Endothelial cell of umbilical vein (primary cell): ENCODE measurements at regions not wholly inside any gene's neighbourhood (a gene's known extent, or its start where the extent isn't known, plus 50 kb on each side); places are given as distances from the start of the nearest gene placed in this dataset.

Experiments
- BruUV-seq: library from RNA; stranded (reverse); fragments of 400-500 nt; replicated peaks from 2 replicates; lab custom pipeline; 2021; lab: Mats Ljungman, UMichigan
- CTCF ChIA-PET: fragments of 300-600, 350-600 bp; sonication (Branson Sonifier 250); formaldehyde crosslinking; loops from one replicate; lab custom pipeline; 2021; ENCODE audit warnings: antibody characterized with exemption, inconsistent platforms; lab: Charles Lee
- POLR2A ChIA-PET: fragments of 300-600, 350-600 bp; sonication (Branson Sonifier 250); formaldehyde crosslinking; loops from one replicate; lab custom pipeline; 2021; ENCODE audit warnings: antibody characterized with exemption, inconsistent platforms; lab: Charles Lee
- DNase-seq: peaks from one replicate; pipeline ENCODE4 v3.0.0-alpha.2; 2011; ENCODE audit warnings: low read depth, low spot score
- FAIRE-seq: peaks from 2 replicates; lab custom pipeline; 2011; peaks lifted over from hg19 to GRCh38; lab: Jason Lieb, UNC
- H2AFZ ChIP-seq: 2 replicates; pipeline ENCODE4 v1.6.0; 2012; ENCODE audit warnings: low read depth, low read length, control low read depth, inconsistent platforms
- H3K27ac ChIP-seq: 2 replicates; pipeline ENCODE4 v1.5.1; 2011; ENCODE audit warnings: low read depth, mild to moderate bottlenecking, control low read depth, low read length, moderate library complexity; ENCODE audit not compliant: insufficient read depth
- H3K27me3 ChIP-seq, 2 experiments: 2 replicates each; pipeline versions ENCODE4 v1.6.0 to v1.6.1; 2011; ENCODE audit warnings: low read length in 2 of 2, mixed read lengths in 1 of 2; ENCODE audit not compliant: control insufficient read depth in 2 of 2, insufficient read depth in 2 of 2
- H3K36me3 ChIP-seq, 2 experiments: 2 replicates in 1 of 2; 3 replicates in 1 of 2; pipeline ENCODE4 v1.5.1; 2011; ENCODE audit warnings: low read length in 2 of 2, mild to moderate bottlenecking in 1 of 2, moderate library complexity in 1 of 2; ENCODE audit not compliant: control insufficient read depth in 2 of 2, insufficient read depth in 2 of 2; ENCODE audit errors: extremely low read depth in 1 of 2
- H3K4me1 ChIP-seq: 3 replicates; pipeline ENCODE4 v1.5.1; 2011; ENCODE audit warnings: mild to moderate bottlenecking, low read length; ENCODE audit not compliant: control insufficient read depth, insufficient read depth; ENCODE audit errors: extremely low read depth
- H3K4me2 ChIP-seq: 2 replicates; pipeline ENCODE4 v1.6.1; 2011; ENCODE audit warnings: low read length, control low read depth, mixed read lengths; ENCODE audit not compliant: insufficient read depth
- H3K4me3 ChIP-seq, 3 experiments: fragments of 200-600 bp in 1 of 3; sonication (generic), shearing (Covaris generic) in 1 of 3; replicated peaks in 1 of 3; 2 replicates each; pipeline ENCODE4 v1.5.1; 2011 to 2016; ENCODE audit warnings: control low read depth in 3 of 3, low read length in 3 of 3, mild to moderate bottlenecking in 2 of 3, inconsistent platforms in 1 of 3, low read depth in 1 of 3, moderate library complexity in 1 of 3; ENCODE audit not compliant: insufficient read depth in 1 of 3
- H3K79me2 ChIP-seq: 2 replicates; pipeline ENCODE4 v1.6.0; 2012; ENCODE audit warnings: low read length, inconsistent platforms; ENCODE audit not compliant: control insufficient read depth, insufficient read depth
- H3K9ac ChIP-seq: replicated peaks from 2 replicates; pipeline ENCODE3; 2011; ENCODE audit warnings: low read length, control low read depth; ENCODE audit not compliant: insufficient read depth; ENCODE audit errors: extremely low read depth
- H3K9me1 ChIP-seq: replicated peaks from 3 replicates; pipeline ENCODE4 v1.6.0; 2011; ENCODE audit warnings: mild to moderate bottlenecking, low read length; ENCODE audit not compliant: control insufficient read depth, insufficient read depth; ENCODE audit errors: extremely low read depth
- H3K9me3 ChIP-seq: replicated peaks from 2 replicates; pipeline ENCODE4 v1.5.1; 2012; ENCODE audit warnings: low read length, inconsistent platforms; ENCODE audit not compliant: control insufficient read depth, insufficient read depth
- H4K20me1 ChIP-seq: replicated peaks from 2 replicates; pipeline ENCODE3; 2011; ENCODE audit warnings: mild to moderate bottlenecking, low read length; ENCODE audit not compliant: control insufficient read depth, insufficient read depth; ENCODE audit errors: extremely low read depth
- CTCF ChIP-seq, 2 donors: IDR thresholded peaks; 1 replicate in 1 of 2; 2 replicates in 1 of 2; pipeline ENCODE4 v1.5.1; 2011; ENCODE audit warnings: low read length in 2 of 2, mild to moderate bottlenecking in 2 of 2, moderate library complexity in 2 of 2, control low read depth in 1 of 2, inconsistent platforms in 1 of 2, low read depth in 1 of 2; ENCODE audit not compliant: insufficient read depth in 1 of 2; ENCODE audit errors: extremely low read depth in 1 of 2
- EZH2 ChIP-seq: IDR thresholded peaks from 2 replicates; pipeline ENCODE4 v1.6.1; 2012; ENCODE audit warnings: borderline replicate concordance, low read depth, mild to moderate bottlenecking, moderate library complexity, low read length, inconsistent platforms; ENCODE audit not compliant: severe bottlenecking
- FOS ChIP-seq: IDR thresholded peaks from 2 replicates; pipeline ENCODE4 v1.6.1; 2011; ENCODE audit warnings: mild to moderate bottlenecking, low read length, moderate library complexity, borderline replicate concordance; ENCODE audit not compliant: insufficient read depth
- JUN ChIP-seq: IDR thresholded peaks from 2 replicates; pipeline ENCODE4 v1.6.1; 2011; ENCODE audit warnings: borderline replicate concordance, low read depth; ENCODE audit not compliant: insufficient read length, insufficient read depth
- MAX ChIP-seq: IDR thresholded peaks from 2 replicates; pipeline ENCODE4 v1.6.1; 2011; ENCODE audit not compliant: insufficient read depth, insufficient read length
- MYC ChIP-seq: IDR thresholded peaks from one replicate; pipeline ENCODE4 v1.6.1; 2011; ENCODE audit warnings: mild to moderate bottlenecking, low read depth, low read length
- POLR2A ChIP-seq: IDR thresholded peaks from 2 replicates; pipeline ENCODE4 v1.6.1; 2012; ENCODE audit warnings: low read depth, mild to moderate bottlenecking, control low read depth, low read length
- POLR2AphosphoS5 ChIP-seq: IDR thresholded peaks from 2 replicates; pipeline ENCODE4 v1.6.1; 2012; ENCODE audit warnings: low read depth, mild to moderate bottlenecking, control low read depth, low read length, moderate library complexity; ENCODE audit not compliant: insufficient read depth
- dilution Hi-C: fragments of 300-500 bp; cut with MboI; formaldehyde crosslinking; loops from one replicate; pipeline ENCODE4 v1.15.0; 2019; ENCODE audit warnings: low sequenced_read_pairs; ENCODE audit not compliant: extremely low pct_ligation_motif_present
- intact Hi-C: fragments of 100-400 bp; cut with micrococcal nuclease; formaldehyde crosslinking; loops from one replicate; pipeline ENCODE4 v1.10.0; 2022

- CTCF ChIA-PET, result no interaction called here
- no peaks in the 10 kb centered on the region for H3K36me3 ChIP-seq
- intact Hi-C loops, result no loop called here
- no TSS peak for BruUV-seq
- H3K9me3 ChIP-seq, result no peaks in the 10 kb centered on the region
- TF ChIP-seq MYC, result no peak
- TF ChIP-seq POLR2AphosphoS5, result no peak
- no peak for TF ChIP-seq POLR2A
- TF ChIP-seq EZH2, result no peak
- no peak for TF ChIP-seq FOS
- no peak for TF ChIP-seq MAX
- TF ChIP-seq JUN, result no peak
- TF ChIP-seq CTCF (IDR thresholded peaks at IDR 0.05; ENCODE audit: extremely low read depth in 1 of 2, insufficient read depth in 1 of 2, low read depth in 1 of 2, low read length in 2 of 2), result no peak
- POLR2A ChIA-PET, result no interaction called here
- H3K27me3 ChIP-seq, result no peaks in the 10 kb centered on the region
- DNase-seq (no peak), FAIRE-seq (no peak)
- no peaks in the 10 kb centered on the region for H3K4me1 ChIP-seq
- H3K9ac ChIP-seq, result no peak overlapping the region
- H4K20me1 ChIP-seq, result no peaks in the 10 kb centered on the region
- no peaks in the 10 kb centered on the region for H3K79me2 ChIP-seq
- H3K27ac ChIP-seq, result no peak overlapping the region
- H3K4me3 ChIP-seq, result no peak overlapping the region
- dilution Hi-C loops, result no loop called here
- no peak overlapping the region for H2AFZ ChIP-seq
- H3K9me1 ChIP-seq, result no peaks in the 10 kb centered on the region
- H3K4me2 ChIP-seq, result no peak overlapping the region
Measured at GRCh38 chr6:40315060-40315459, 272.1 kb downstream of the LRFN2 start.
